SK-N-MC (cell line): ENCODE measurements at regions not wholly inside any gene's neighbourhood (a gene's known extent, or its start where the extent isn't known, plus 50 kb on each side); places are given as distances from the start of the nearest gene placed in this dataset.

Experiments used
- DNase-seq: peaks from one replicate; pipeline ENCODE4 v3.0.0-alpha.2; 2011; ENCODE audit warnings: low read depth, low spot score
- H3K27ac ChIP-seq: fragments of 200-600 bp; sonication (generic); 2 replicates; pipeline ENCODE4 v1.5.1; 2016; ENCODE audit warnings: mixed run types
- H3K36me3 ChIP-seq: fragments of 200-600 bp; sonication (generic); 2 replicates; pipeline ENCODE4 v1.6.1; 2017; ENCODE audit warnings: antibody characterized with exemption, low read length, mixed read lengths; ENCODE audit not compliant: insufficient read depth
- H3K4me3 ChIP-seq: fragments of 200-600 bp; sonication (generic); 2 replicates; pipeline ENCODE4 v1.5.1; 2016
- H3K9ac ChIP-seq: fragments of 200-600 bp; sonication (generic); 2 replicates; pipeline ENCODE4 v1.8.0; 2017; ENCODE audit warnings: mixed run types, mixed read lengths; ENCODE audit not compliant: insufficient read length
- H3K9me3 ChIP-seq: fragments of 200-600 bp; sonication (generic); 2 replicates; pipeline ENCODE4 v1.6.1; 2017; ENCODE audit warnings: low read depth, mild to moderate bottlenecking, antibody characterized with exemption, low read length, moderate library complexity, mixed read lengths
- EZH2 ChIP-seq: fragments of 200-600 bp; sonication (generic); IDR thresholded peaks from one replicate; pipeline ENCODE4 v1.6.1; 2017; ENCODE audit warnings: antibody characterized with exemption
- FOXP2 ChIP-seq: optimal IDR thresholded peaks from 2 replicates; pipeline ENCODE3; 2011; ENCODE audit warnings: mild to moderate bottlenecking, moderate library complexity; ENCODE audit not compliant: insufficient read depth; ENCODE audit errors: extremely low read length, control extremely low read depth
- POLR2AphosphoS5 ChIP-seq: IDR thresholded peaks from 2 replicates; pipeline ENCODE4 v1.6.1; 2012; ENCODE audit warnings: mild to moderate bottlenecking, low read depth, low read length, borderline replicate concordance

DNA sequence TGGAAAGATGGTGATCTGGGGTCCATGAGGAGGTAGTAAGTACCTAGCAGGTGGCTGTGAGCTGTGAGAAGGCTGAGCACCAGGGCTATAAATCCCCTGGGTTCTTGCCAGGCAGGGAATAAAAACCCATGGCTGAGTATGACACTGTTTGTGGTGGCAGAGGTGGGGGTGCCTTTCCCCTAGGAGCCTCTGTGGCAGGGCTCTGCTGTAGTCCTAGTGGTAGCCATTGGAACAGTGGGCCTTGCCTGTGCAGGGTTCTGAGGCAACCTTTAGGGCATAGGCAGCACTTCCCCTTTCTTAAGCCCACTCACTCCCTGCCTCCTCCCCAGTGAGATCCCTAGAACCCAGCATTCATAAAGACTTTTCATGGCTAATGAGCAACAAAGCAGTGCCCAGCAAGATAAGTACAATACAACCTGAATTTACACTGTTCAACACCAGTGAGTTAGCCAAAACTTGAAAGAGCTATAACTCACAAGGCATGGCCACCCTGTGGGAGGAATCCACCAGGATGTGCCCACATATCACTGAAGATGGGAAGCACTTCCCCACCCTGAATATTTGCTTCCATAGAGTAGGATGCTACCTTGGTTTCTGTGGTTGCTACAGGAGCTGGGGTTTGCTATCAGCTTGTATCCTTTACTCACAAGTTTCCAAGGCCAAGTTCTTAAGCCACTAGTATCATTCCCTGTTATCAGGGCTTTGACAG, 100.9 kb upstream of the NEUROD1 start:
- peak overlapping the region; percentile 65; the same call in 1 of the 2 replicates for H3K4me3 ChIP-seq
- TF ChIP-seq FOXP2 (no peak), EZH2 (no peak), POLR2AphosphoS5 (no peak)
- H3K27ac ChIP-seq, result no peak overlapping the region; the same call in 1 of the 2 replicates
- H3K9me3 ChIP-seq, result no peaks in the 10 kb centered on the region
- H3K36me3 ChIP-seq, result no peaks in the 10 kb centered on the region
- DNase-seq, result no peak
- H3K9ac ChIP-seq, result no peak overlapping the region

DNA sequence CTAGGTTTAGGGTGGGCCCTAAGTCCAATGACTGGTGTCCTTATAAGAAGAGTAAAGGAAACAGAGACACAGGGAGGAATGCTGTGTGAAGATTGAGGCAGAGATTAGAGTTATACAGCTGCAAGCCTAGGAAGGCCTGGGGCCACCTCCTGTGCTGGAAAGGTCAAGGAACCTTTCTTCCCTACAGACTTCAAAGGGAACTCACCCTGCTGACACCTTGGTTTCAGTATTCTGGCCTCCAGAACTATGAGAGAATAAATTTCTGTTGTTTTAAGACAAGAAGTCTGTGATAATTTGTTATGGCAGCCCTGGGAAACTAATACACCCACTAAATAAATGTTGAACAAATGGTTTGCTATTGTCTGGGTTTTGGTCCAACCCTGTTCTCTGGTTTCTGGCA, 102.3 kb upstream of the NEUROD1 start:
- no peaks in the 10 kb centered on the region for H3K9me3 ChIP-seq
- no peaks in the 10 kb centered on the region for H3K36me3 ChIP-seq
- TF ChIP-seq EZH2, result no peak
- no peak for TF ChIP-seq FOXP2
- no peak for DNase-seq
- no peak overlapping the region for H3K4me3 ChIP-seq
- H3K9ac ChIP-seq, result no peak overlapping the region
- no peak overlapping the region for H3K27ac ChIP-seq

DNA sequence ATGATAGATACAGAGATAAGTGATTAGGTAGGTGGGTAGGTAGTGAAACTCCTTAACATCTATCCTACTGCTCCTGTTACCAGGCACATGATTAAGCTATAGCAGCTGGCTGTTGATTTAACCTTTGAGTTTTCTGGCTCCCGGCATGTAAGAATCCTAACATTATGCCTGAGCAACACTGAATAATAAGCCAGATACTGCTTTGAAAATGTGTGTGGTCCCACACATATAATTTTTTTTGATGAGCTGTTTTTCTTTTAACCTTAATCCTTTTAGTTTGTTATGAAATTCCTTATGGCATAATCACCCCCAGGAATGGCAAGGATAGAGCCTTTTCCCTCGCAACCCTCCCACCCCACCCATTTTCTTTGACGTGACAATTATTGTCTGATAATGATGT, 104.2 kb upstream of the NEUROD1 start:
- no peaks in the 10 kb centered on the region for H3K36me3 ChIP-seq
- no peak overlapping the region for H3K27ac ChIP-seq
- DNase-seq, result no peak
- TF ChIP-seq POLR2AphosphoS5 (no peak), EZH2 (no peak), FOXP2 (no peak)
- no peak overlapping the region for H3K9ac ChIP-seq
- H3K4me3 ChIP-seq, result no peak overlapping the region
- no peaks in the 10 kb centered on the region for H3K9me3 ChIP-seq

DNA sequence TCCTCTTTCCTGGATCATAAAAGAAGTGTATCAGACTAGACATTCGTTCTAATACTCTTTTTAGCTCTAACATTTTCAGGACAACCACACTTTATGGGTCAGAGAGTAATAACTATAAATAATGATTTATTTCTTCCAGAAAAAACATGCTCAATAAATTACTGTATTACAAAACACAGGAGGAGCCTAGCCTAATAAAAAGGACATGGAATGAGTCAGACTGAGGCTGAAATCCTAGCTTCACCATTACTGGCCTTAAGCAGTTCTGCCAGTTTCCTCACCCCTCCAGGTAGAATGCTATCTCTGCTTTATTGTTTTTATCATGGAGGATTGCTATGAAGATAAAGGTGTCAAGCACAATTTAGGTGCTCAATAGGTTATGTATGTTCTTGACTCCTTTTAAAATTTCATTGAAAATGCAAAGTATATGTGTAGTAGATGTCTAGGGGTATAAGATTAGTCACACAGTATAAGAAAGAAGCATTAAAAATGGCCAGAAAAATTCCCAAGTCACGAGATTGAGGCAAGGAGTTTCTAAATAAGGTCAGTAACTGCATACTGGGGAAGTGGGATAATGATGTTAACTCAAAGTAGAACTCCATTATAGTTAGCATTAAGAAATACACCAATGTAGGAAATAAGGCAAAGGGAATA, 105.5 kb upstream of the NEUROD1 start:
- no peaks in the 10 kb centered on the region for H3K9me3 ChIP-seq
- no peak overlapping the region for H3K9ac ChIP-seq
- no peak for DNase-seq
- H3K36me3 ChIP-seq, result no peaks in the 10 kb centered on the region
- no peak for TF ChIP-seq POLR2AphosphoS5
- no peak for TF ChIP-seq FOXP2
- TF ChIP-seq EZH2, result no peak
- H3K4me3 ChIP-seq, result no peak overlapping the region
- no peak overlapping the region for H3K27ac ChIP-seq

DNA sequence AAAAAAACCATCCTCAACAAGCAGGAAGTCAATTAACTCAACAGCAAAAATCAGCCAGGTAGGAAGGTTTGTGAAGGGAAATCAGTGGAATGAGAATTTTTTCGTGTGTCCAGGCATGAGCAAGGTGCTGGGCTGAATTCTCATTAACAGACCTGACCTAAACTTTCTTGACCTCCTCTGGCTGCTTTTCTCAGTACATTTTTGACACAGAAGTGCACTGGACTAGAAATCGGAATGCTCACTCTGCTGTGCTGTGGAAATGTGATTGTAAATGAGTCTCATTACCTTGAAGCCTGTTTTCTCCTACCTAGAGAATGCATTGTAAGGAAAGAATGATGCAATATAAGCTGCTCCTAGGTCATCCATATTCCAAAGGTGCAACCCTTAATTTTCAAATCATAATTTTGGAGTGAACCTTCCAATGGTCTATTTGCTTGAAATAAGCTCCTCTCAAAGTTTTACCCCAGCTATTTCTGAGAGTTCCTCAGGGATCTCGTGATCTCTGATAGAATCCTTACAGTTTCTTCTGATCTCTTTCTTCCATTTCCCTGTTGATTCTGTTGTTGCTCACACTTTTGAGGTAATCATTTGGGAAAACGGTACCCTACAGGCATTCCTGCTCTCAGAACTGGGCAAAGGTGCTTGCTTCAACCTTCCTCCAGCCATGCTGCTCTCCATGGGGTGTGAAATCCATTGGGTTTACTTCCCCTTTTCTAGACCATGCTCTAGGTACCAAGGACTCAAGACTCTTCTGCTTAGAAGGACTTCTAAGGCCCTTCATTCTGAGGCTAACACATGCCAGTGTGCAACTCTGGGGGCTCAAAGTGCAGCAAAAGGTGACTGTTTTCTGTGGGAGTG, 104.9 kb upstream of the ITPRID2 start:
- H3K9ac ChIP-seq, result no peak overlapping the region
- no peak overlapping the region for H3K4me3 ChIP-seq
- DNase-seq, result no peak
- no peaks in the 10 kb centered on the region for H3K9me3 ChIP-seq
- no peaks in the 10 kb centered on the region for H3K36me3 ChIP-seq
- TF ChIP-seq EZH2 (no peak), FOXP2 (no peak), POLR2AphosphoS5 (no peak)
- no peak overlapping the region for H3K27ac ChIP-seq

DNA sequence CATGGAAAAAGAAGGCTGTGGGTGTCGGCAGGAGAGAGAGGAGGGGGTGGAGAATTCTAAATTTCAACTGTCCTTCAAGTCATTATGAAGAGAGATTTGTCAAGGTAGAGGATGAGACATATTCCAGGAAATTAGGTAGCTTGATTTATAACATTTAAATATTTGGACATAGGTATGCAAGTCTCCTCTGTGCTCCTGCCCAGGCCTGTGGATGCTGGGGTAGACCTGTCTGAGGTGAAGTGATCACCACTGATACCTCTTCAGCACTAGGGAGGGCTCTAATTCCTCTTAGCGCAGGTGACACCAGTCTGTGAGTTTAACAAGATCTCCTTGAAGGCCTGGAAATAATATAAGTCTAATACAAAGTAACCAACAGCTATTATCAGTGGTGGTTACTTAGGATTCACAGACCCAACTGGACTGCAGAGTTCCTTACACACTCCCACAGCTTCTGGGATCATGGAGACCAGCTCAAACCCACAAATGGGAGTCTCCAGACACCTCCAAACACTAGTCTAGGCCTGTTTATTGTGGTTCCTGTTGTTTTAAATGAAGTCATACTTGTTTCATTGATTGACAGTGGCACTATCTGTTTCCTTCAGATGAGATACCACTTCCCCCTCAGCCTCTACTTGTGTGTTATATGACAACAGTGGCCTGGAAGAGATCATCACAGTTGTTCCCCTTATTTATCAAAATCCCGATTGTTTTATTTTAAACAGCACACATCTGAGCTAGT, 104.1 kb upstream of the ITPRID2 start:
- Histone ChIP-seq H3K9ac (no peak overlapping the region), H3K36me3 (no peaks in the 10 kb centered on the region), H3K9me3 (no peaks in the 10 kb centered on the region), H3K4me3 (no peak overlapping the region), H3K27ac (no peak overlapping the region)
- DNase-seq, result no peak
- TF ChIP-seq POLR2AphosphoS5, result no peak
- no peak for TF ChIP-seq EZH2

DNA sequence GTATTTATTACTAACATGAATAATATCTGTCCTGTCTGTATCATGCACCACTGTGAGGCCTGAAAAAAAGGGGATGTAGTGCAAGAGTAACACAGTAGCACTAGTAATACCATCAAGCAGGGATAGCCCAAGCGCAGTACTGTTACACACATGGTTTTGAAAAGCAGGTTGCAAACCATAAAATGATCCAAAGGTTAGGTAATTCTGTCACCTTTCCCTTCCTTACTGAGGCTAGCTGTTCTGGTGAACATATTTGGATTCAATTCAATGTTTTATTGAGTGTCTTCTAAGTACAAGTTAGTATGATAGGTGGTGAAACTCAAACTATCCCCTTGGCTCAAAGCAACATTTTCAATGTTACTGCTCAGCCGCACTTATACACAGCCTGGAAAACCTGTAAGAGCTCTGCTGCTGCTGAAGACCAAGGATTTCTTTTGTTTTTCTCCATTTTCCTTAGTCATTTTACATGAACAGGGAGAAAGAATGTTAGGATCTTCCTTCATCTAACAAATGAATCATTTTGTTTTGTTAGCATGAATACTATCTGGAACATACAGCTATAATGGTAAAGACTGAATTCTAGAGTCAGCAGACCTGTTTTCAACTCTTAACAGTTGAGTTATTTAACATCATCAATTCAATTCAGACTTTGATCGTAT, 102.5 kb upstream of the ITPRID2 start:
- no peak for TF ChIP-seq POLR2AphosphoS5
- no peak for TF ChIP-seq FOXP2
- no peak for TF ChIP-seq EZH2
- Histone ChIP-seq H3K27ac (no peak overlapping the region), H3K4me3 (no peak overlapping the region), H3K9ac (no peak overlapping the region), H3K36me3 (no peaks in the 10 kb centered on the region), H3K9me3 (no peaks in the 10 kb centered on the region)
- DNase-seq, result no peak
